AG04449 (cell line): ENCODE measurements at regions not wholly inside any gene's neighbourhood (a gene's known extent, or its start where the extent isn't known, plus 50 kb on each side); places are given as distances from the start of the nearest gene placed in this dataset.

Experiments used
- CTCF ChIA-PET: fragments of 350-600 bp; formaldehyde crosslinking; extraction: SDS; loops from one replicate; lab custom pipeline; 2021; ENCODE audit warnings: antibody characterized with exemption; lab: Yijun Ruan, JAX
- POLR2A ChIA-PET: fragments of 400-600, 350-600 bp; formaldehyde crosslinking; extraction: SDS; loops from one replicate; lab custom pipeline; 2020; ENCODE audit warnings: antibody characterized with exemption, inconsistent platforms; lab: Yijun Ruan, JAX
- DNase-seq: peaks from one replicate; pipeline ENCODE4 v3.0.0-alpha.2; 2010; ENCODE audit warnings: low read depth, low spot score
- H3K4me3 ChIP-seq: 2 replicates; pipeline ENCODE4 v1.5.1; 2011; ENCODE audit warnings: low read depth, mild to moderate bottlenecking, control low read depth, low read length
- TF ChIP-seq, protein P1 (sequence below): IDR thresholded peaks from one replicate; pipeline ENCODE4 v1.5.1; 2011; ENCODE audit warnings: mild to moderate bottlenecking, moderate library complexity, low read length, control low read depth, inconsistent platforms; ENCODE audit not compliant: insufficient read depth; ENCODE audit errors: missing control alignments

DNA sequence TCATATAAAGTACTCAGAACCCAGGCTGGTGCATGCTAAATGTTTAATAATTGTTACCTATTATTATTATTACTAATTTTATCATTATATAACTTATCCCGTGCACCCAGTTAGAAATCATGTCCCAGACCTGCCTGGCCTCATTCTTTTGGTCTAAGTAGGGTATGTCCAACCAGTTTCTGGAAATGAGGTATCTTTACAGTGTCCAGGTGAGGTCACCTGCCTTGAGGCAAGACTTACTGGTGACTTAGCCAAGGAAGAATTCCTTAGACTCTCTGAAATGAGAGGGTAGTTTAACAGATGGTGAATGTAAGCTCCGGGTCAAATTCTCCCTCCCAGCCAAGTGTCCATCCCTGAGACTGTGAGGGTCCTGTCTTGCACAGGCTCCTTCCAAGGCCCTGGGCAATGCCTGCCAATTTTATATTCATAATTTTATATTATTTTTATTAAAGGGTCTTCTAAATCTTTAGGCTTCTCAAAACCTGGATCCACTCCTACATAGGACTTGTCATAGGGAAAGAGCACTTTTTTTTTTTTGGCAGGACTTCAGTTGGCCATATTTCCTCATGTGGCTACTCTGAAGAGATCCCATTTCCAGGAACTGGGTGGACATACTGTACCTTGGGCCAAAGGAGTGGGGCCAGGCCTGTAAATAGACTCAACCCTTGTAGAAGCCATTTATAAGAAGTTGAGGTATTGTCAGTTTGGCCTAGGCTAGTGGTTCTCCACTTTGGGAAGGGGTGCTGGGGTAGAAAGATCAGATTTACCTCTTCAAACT lies 96.7 kb upstream of the KCNA3 start:
- H3K4me3 ChIP-seq = no peak overlapping the region
- DNase-seq = no peak
- TF ChIP-seq, protein P1, sequence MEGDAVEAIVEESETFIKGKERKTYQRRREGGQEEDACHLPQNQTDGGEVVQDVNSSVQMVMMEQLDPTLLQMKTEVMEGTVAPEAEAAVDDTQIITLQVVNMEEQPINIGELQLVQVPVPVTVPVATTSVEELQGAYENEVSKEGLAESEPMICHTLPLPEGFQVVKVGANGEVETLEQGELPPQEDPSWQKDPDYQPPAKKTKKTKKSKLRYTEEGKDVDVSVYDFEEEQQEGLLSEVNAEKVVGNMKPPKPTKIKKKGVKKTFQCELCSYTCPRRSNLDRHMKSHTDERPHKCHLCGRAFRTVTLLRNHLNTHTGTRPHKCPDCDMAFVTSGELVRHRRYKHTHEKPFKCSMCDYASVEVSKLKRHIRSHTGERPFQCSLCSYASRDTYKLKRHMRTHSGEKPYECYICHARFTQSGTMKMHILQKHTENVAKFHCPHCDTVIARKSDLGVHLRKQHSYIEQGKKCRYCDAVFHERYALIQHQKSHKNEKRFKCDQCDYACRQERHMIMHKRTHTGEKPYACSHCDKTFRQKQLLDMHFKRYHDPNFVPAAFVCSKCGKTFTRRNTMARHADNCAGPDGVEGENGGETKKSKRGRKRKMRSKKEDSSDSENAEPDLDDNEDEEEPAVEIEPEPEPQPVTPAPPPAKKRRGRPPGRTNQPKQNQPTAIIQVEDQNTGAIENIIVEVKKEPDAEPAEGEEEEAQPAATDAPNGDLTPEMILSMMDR = no peak
- ChIA-PET CTCF (interaction anchor here (1.8 kb wide), 1 partner anchor 11 kb away, joined by 10 read pairs; no protein-coding TSS in a partner anchor), POLR2A (no interaction called here)

DNA sequence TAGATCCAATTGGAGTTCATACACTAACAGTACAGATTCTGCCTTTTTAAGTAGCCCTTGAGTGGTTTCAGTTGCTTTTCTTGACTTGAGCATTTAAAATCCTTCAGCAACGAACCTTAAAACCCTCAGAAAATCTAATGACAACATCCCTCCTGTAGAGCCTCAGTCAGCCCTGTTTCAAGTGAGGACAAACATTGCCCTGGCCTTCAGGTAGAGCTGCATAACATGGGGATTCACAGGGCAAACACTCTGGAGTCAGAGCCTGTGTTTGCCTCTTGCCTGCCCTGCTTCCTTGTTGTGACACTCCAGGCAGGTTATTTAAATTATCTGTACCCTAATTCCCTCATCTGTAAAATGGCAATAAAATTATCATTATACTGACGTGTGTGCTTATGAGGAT lies 96.1 kb upstream of the KCNA3 start:
- TF ChIP-seq, protein P1 = no peak
- no peak overlapping the region for H3K4me3 ChIP-seq
- no peak for DNase-seq
- POLR2A ChIA-PET = no interaction called here
- CTCF ChIA-PET = interaction anchor here (1.0 to 1.8 kb wide), 2 partner anchors 12 to 140 kb away, joined by 3 to 10 read pairs; no protein-coding TSS in a partner anchor

DNA sequence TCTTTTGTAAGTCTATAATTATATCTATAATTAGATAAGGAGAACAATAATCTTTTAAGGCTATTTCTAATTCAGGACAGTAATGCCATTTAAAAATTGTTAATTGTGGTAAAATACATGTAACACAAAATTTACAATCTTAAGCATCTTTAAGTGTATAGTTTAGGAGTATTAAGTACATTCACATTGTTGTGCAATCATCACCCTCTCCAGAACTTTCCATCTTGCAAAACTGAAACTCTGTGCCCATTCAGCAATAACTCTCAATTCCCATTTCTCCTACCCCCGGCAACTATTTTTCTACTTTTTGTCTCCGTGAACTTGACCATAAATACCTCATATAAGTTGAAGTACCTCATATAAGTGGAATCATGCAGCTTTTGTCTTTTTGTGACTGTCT lies 93.9 kb upstream of the KCNA3 start:
- TF ChIP-seq, protein P1 = no peak
- POLR2A ChIA-PET = no interaction called here
- H3K4me3 ChIP-seq = no peak overlapping the region
- DNase-seq = no peak
- CTCF ChIA-PET = no interaction called here

DNA sequence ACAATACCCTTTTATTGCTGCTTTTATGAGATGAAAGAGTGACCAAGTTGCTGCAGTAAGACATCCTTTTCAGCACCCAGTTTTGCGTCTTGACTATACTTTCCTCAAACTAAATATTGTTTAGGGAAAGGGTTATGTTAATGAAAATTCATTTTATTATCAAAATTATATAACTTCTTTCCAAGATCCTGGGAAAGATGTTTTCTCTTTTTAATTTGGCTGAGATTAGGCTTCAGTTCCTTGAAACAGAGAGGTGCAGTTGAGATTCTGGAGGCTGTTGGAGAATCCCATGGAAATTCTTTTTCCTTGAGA lies 91.6 kb upstream of the KCNA3 start:
- TF ChIP-seq, protein P1 = no peak
- ChIA-PET CTCF (interaction anchor here (0.6 to 4.7 kb wide), 17 partner anchors 9 to 1103 kb away, joined by 3 to 43 read pairs (median 6); no protein-coding TSS in a partner anchor), POLR2A (interaction anchor here (0.7 kb wide), 1 partner anchor 144 kb away, joined by 3 read pairs; no protein-coding TSS in a partner anchor)
- no peak overlapping the region for H3K4me3 ChIP-seq
- no peak for DNase-seq

DNA sequence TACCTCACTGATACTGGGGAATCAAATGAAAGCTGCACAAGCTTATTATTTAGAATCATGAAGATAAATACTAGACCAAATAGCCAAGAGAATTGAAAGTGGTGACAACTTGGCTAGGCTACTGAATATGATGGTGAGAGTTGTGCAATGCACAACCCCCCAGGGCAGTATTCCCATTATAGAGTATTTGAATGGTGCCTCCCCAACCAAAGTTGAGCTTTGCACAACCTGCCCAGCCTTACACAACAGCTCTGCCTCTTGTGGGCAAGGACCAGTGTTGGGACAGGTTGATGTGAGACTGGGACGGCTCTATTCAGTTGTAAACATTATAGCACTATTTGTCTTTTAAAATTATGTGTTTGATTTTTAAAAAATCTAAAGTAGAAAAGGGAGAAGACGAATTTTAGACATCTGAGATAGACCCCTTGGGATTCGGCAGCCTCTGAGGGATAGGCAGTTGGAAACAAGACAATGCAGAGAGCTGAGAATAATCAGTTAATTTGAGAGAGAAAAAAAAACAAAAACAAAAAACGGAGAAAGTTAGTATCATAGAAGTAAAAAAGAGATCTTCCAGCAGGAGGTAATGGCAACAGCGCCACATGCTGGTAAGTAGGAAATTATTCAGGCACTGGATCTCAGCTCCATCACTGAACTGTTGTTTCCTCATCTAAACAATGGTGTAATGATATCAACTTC lies 91.0 kb upstream of the KCNA3 start:
- peak; percentile 14 for DNase-seq
- no peak overlapping the region for H3K4me3 ChIP-seq
- TF ChIP-seq, protein P1 = peak; percentile 66
- CTCF ChIA-PET = interaction anchor here (0.6 to 4.7 kb wide), 23 partner anchors 9 to 1103 kb away, joined by 3 to 43 read pairs (median 4); no protein-coding TSS in a partner anchor
- POLR2A ChIA-PET = interaction anchor here (0.7 kb wide), 1 partner anchor 143 kb away, joined by 3 read pairs; no protein-coding TSS in a partner anchor

DNA sequence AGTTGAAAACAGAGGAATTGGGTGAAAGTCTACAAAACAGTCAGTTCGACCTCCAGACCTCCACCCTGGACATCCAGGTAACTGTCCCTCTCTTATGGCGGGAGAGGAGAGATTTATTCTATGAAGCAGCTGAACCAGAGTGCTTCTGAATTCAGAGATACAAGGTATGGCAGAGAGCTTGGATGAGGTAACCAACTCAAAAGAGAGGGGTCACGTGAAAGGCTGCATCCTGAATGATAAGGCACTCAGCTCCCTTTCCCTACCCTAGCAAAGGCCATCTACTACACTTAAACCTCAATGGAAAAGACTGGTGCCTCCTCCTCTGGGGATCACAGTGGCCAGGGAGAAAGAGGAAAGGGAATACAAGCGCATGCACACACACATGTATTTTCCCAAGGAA lies 88.4 kb upstream of the KCNA3 start:
- no peak for DNase-seq
- TF ChIP-seq, protein P1 = no peak
- H3K4me3 ChIP-seq = no peak overlapping the region
- CTCF ChIA-PET = interaction anchor here (4.7 kb wide), 1 partner anchor 21 kb away, joined by 43 read pairs; no protein-coding TSS in a partner anchor
- POLR2A ChIA-PET = no interaction called here
